ENCODE measurements at regions not wholly inside any gene's neighbourhood (a gene's known extent, or its start where the extent isn't known, plus 50 kb on each side); places are given as distances from the start of the nearest gene placed in this dataset.

DNA sequence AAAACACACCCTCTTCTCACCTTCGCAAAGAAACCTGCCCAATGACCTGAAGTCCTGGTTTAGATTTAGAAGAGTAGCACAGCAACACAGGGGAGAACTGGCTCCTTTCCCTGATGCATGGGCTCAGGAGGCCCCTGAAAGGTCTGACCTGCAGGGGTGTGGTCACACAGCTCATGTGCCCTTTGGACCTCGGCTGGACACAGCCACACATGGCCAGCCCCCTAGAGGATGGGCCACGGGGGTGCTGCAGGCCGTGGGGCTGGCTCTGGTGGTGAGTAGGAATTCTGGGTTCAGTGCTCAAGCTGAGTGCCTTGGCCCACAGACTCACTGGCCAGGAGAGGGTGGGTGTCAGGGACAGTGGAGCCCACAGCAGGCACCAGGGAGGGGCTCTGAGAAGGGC is 118.5 kb upstream of the ADCY1 start:
- no peak for TF ChIP-seq POLR2A (IDR thresholded peaks at IDR 0.05; ENCODE audit: low read depth, low read length)
- TF ChIP-seq POLR2AphosphoS5 (IDR thresholded peaks at IDR 0.05; ENCODE audit: low read depth, low read length): no peak
- TF ChIP-seq TAF1 (IDR thresholded peaks at IDR 0.05; ENCODE audit: borderline replicate concordance, low read depth, low read length): no peak

Measured in GM12892 (cell line).